T-helper 22 cell (primary cell): ENCODE measurements at regions not wholly inside any gene's neighbourhood (a gene's known extent, or its start where the extent isn't known, plus 50 kb on each side); places are given as distances from the start of the nearest gene placed in this dataset.
"Not testable (repeated sequence)": the region's sequence is repeated elsewhere in the genome, so short reads cannot be mapped to it uniquely, and the experiment has no call there.

Experiments
- DNase-seq: peaks from one replicate; pipeline ENCODE4 v3.0.0-alpha.2; 2020; ENCODE audit warnings: low read depth

DNA sequence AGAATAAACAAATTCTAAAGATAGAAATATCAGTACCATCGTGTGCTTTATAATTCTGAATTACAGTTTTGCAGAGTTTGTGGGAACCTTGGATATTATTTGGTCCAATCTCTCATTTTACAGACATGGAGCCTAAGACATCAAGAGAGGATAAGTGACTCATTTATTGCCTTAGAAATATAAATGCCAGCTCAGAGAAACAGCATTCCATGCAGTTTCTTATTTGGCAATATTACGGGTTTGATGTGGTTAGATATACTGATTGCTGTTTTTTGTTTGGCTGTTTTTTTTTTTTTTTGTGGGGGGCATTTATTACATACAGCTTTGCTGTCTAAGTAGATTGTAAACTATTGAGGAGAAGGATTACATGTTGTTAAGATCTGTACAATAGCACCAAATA lies 1241.1 kb upstream of the LRRTM1 start:
- no peak for DNase-seq

DNA sequence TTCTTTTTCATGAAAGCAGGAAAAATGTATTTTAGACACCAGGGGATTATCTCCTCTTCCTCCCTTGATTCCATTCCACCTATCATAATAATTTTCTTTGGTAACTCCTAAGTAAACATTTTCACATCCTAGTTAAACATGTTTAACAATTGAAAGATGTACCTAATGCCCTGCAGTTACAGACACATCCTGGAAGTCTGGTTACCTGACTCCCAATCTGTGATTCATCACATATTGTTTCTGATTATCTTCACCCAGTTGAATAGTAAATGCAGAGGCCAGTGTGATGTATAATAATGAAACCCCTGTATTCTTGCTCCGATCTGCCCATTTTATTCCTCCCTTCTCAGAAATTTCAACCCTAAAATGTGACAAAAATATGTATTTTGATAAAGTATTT lies 1237.6 kb upstream of the LRRTM1 start:
- no peak for DNase-seq

- no peak for DNase-seq
These were observed 1225.4 kb upstream of the LRRTM1 start for GRCh38 chr2:81529944-81530343.

DNA sequence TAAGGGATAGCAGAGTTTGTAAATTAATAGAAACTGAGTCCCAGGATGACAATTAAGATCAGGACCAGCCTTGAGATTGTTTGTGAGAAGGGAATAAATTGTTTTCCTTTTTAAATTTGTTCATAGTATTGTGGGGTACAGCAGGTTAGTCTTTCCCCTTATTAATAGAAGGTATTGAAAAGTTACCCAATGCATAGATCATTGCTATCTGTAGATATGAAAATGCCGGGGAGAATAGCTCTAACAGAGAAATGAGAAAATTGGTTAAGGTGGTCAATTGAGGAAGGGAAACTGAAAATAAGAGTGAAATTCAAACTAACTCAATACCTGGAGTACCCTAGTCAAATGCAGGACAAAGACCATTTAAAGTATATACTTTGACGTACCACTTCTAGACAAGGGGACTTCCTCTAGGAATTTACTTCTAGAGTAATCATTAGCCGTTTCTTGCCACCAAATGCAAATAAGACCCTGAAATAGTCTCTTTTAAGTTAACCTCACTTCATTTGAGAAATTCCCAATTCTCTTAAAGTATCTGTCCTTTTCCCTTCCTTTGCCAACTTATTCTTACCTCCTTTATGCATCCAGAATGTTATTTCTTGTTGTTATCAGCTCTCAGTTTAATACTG lies 1224.4 kb upstream of the LRRTM1 start:
- DNase-seq: no peak

- no peak for DNase-seq
These were observed 1218.8 kb upstream of the LRRTM1 start for GRCh38 chr2:81523344-81523743.

DNA sequence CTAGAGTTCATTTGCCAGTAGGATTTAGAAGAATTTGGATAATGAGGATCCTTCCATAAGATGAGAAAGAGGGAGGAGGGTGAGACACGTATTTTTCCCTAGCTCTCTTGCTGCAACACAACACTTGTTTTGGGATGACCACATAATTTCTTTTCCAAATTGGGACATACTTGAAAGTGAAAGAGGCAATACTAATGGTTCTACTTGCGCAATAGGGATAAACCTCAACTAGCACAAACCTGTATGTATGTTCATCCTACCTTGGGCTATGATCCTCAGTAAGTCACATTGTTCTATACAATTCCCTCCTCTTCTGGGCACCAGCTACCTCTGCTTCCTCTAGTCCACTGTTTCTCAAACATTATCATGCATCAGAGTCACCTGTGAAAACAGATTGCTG lies 1208.8 kb upstream of the LRRTM1 start:
- no peak for DNase-seq

- DNase-seq: no peak
These were observed 1201.0 kb upstream of the LRRTM1 start for GRCh38 chr2:81505586-81505985.

DNA sequence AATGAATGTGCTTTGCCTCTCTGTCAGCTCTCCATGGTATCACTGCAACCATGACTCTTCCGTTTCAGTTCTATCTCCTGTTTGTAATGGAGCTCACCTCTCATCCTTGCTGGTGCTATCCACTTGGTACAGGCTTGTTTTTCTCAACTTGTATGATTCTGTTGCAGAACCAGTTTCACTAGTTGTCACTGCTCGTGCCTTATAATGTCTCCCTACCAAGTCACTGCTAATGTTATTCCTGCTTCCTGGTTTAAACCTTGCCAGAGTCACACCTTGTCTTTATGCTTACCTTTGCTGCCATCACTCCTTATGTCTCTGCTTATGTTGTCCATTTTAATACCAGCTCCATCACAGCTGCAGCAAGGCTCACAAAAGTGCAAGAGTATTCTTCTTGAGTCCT lies 1191.0 kb upstream of the LRRTM1 start:
- DNase-seq: no peak

- no peak for DNase-seq
These were observed 1178.7 kb upstream of the LRRTM1 start for GRCh38 chr2:81483254-81483653.

DNA sequence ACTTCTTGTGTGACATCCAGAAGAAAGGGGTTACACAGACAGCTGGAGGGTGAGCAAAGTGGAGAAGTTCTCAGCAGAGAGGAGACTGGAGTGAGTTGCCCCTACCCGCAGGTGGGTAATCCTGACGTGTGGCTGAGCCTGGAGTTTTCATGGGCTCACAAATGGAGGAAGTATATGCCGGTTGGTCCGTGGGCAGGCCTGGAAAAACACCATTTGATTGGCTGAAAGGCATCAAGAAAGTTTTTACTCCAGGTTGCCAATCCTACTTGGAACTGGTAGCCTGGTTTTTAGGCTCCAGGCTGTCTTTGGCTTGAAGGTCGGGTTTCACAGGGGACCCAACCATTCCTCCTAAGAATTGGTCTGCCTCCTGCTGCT lies 1177.4 kb upstream of the LRRTM1 start:
- no peak for DNase-seq

GRCh38 chr2:81481242-81481993 lies 1176.9 kb upstream of the LRRTM1 start:
- no peak for DNase-seq

GRCh38 chr2:81467096-81467495 lies 1162.5 kb upstream of the LRRTM1 start:
- no peak for DNase-seq

- DNase-seq: no peak
These were observed 1157.9 kb upstream of the LRRTM1 start for GRCh38 chr2:81462420-81462819.

DNA sequence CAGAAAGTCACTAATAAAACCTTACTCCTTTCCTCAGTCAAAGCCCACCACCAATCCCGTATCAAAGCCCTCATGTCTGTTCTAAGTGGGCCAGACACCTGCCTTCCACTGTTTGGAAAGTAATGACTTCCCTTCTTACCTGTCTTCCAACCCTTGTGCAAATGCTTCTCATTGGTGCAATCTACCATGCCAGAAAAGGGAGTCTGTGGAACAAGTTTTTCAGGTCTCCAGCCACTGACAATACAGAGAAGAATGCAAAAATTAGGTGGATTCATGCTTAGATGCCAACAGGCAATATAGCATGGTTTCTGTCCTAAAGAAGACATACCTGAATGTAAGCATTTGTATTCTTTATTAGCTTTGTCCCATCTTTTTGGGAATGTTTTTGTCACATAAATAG lies 1140.6 kb upstream of the LRRTM1 start:
- no peak for DNase-seq

GRCh38 chr2:81437456-81438000 lies 1133.0 kb upstream of the LRRTM1 start:
- DNase-seq: no peak

DNA sequence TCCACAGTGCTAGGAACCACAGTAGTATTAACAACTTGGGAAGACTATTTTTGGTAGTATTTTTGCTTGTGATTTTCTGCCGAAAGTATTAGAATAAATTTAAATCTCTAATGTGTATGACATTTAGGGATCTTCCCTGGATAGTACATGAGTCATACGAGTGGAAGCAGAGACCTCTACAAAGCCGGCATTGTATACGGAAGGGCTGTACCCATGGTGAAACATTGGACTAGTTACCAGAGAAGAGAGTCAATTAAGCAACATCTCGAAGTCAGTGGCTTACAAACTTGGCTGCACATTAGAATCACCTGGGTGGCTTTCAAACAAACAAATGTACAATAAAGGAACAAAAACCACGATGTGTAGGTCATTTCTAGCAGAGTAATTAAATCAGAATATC lies 1131.7 kb upstream of the LRRTM1 start:
- no peak for DNase-seq

GRCh38 chr2:81412681-81413080 lies 1108.1 kb upstream of the LRRTM1 start:
- no peak for DNase-seq

DNA sequence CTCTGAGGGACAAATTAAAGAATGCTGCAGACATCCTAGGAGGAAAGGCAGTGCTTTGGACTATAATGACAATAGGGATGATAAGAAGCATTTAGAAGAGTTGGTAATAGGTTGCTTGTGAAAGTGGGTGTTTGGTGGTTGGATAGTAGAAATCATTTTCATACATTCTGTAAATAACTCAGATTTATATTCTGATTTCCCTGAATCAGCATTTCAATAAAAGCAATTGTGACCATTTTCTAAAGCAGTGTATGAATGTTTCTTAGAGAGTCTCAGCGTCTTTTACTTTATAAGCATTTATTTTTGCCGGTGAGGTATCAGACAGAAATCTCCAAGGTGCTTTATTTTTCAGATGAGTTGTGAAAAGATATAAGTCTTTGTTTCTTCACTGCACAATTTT lies 1099.0 kb upstream of the LRRTM1 start:
- no peak for DNase-seq

GRCh38 chr2:81396417-81397019 lies 1092.0 kb upstream of the LRRTM1 start:
- no peak for DNase-seq

- no peak for DNase-seq
These were observed 1091.2 kb upstream of the LRRTM1 start for GRCh38 chr2:81395746-81396145.

DNA sequence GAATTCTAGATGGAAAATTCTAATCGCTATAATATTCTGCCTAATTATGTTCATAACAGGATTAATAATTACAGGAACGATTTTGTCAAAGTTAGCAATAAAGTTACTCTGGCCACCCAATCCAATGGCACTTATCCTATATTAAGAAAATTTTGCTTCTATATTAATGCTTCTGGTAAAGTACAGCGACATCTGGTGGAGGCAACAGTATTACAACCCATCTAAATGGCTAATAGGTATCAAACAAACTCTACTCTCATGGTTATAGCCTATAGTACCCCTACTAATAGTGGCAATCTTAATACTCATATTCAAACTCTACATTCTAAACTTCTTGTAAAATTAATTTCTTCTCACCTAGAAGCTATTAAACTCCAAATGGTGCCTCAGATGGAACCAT lies 1084.7 kb upstream of the LRRTM1 start:
- no peak for DNase-seq

DNA sequence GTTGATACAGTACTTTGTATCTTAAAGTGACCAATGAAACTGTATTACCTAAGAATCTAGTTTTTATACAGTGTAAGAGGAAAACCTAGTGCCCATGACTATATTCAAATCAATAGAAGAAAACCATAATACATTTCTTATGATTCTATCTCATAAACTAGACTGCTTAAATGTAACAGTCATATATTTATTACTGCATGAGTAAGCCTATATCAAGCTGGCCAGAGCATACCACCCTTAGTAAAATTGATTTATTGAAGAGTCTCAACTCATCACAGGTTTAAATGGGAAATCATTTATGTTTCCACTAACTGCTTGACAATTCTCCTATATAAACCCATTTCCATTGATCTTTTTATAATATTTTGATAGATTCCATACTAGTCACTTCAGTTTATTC lies 1059.2 kb upstream of the LRRTM1 start:
- no peak for DNase-seq

DNA sequence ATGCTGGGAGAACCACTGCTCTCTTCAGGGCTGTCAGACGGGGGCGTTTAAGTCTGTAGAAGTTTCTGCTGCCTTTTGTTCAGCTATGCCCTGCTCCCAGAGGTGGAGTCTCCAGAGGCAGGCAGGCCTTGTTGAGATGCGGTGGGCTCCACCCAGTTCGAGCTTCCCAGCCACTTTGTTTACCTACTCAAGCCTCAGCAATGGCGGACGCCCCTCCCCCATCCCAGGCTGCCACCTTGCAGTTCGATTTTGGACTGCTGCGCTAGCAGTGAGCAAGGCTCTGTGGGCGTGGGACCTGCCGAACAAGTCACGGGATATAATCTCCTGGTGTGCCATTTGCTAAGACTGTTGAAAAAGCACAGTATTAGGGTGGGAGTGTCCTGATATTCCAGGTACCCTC lies 1057.9 kb upstream of the LRRTM1 start:
- not testable (repeated sequence) for DNase-seq
